Stimulated activated CD8-positive, alpha-beta memory T cell treated with anti-CD3 and anti-CD28 coated beads, Interleukin-12 subunit alpha, Interleukin-12 subunit beta, amount 100 ng/mL, for 4 hours (primary cell): ENCODE measurements at regions not wholly inside any gene's neighbourhood (a gene's known extent, or its start where the extent isn't known, plus 50 kb on each side); places are given as distances from the start of the nearest gene placed in this dataset.
A peak's percentile ranks its signal among the peaks of the same experiment; 100 is the strongest.
"Not testable (repeated sequence)": the region's sequence is repeated elsewhere in the genome, so short reads cannot be mapped to it uniquely, and the experiment has no call there.

Experiments
- DNase-seq: peaks from one replicate; pipeline ENCODE4 v3.0.0-alpha.2; 2020; ENCODE audit warnings: low read depth

GRCh38 chr11:129637983-129638776, 177.5 kb upstream of the TMEM45B start:
- no peak for DNase-seq

- DNase-seq = no peak
Observed at GRCh38 chr11:129639300-129639699, 176.3 kb upstream of the TMEM45B start.

- DNase-seq = no peak
Observed at GRCh38 chr11:129640671-129641070, 175.0 kb upstream of the TMEM45B start.

GRCh38 chr11:129643031-129643721, 172.5 kb upstream of the TMEM45B start:
- DNase-seq = no peak

- no peak for DNase-seq
Observed at GRCh38 chr11:129644326-129644725, 171.3 kb upstream of the TMEM45B start.

GRCh38 chr11:129645943-129646342, 169.7 kb upstream of the TMEM45B start:
- no peak for DNase-seq

- not testable (repeated sequence) for DNase-seq
Observed at GRCh38 chr11:129650044-129650443, 165.6 kb upstream of the TMEM45B start.

GRCh38 chr11:129652835-129653234, 162.8 kb upstream of the TMEM45B start:
- DNase-seq = no peak

GRCh38 chr11:129655247-129655832, 160.3 kb upstream of the TMEM45B start:
- DNase-seq = no peak

GRCh38 chr11:129657866-129658525, 157.7 kb upstream of the TMEM45B start:
- DNase-seq = no peak

- DNase-seq = no peak
Observed at GRCh38 chr11:129658526-129658867, 157.2 kb upstream of the TMEM45B start.

GRCh38 chr11:129680907-129681306, 134.7 kb upstream of the TMEM45B start:
- DNase-seq = no peak

- DNase-seq = no peak
Observed at GRCh38 chr11:129681344-129682114, 134.1 kb upstream of the TMEM45B start.

- DNase-seq = no peak
Observed at GRCh38 chr11:129686269-129686668, 129.4 kb upstream of the TMEM45B start.

- no peak for DNase-seq
Observed at GRCh38 chr11:129691142-129691541, 124.5 kb upstream of the TMEM45B start.

GRCh38 chr11:129694538-129694937, 121.1 kb upstream of the TMEM45B start:
- no peak for DNase-seq

GRCh38 chr11:129694966-129695365, 120.7 kb upstream of the TMEM45B start:
- no peak for DNase-seq

- DNase-seq = peak; percentile 42
Observed at GRCh38 chr11:129695571-129696308, 119.9 kb upstream of the TMEM45B start.

GRCh38 chr11:129696309-129696989, 119.2 kb upstream of the TMEM45B start:
- no peak for DNase-seq

- DNase-seq = no peak
Observed at GRCh38 chr11:129698212-129698611, 117.4 kb upstream of the TMEM45B start.
